ENCODE measurements at regions not wholly inside any gene's neighbourhood (a gene's known extent, or its start where the extent isn't known, plus 50 kb on each side); places are given as distances from the start of the nearest gene placed in this dataset.

- TF ChIP-seq CTCF (conservative IDR thresholded peaks at IDR 0.05) (no peak), EZH2 (IDR thresholded peaks at IDR 0.05; ENCODE audit: low read depth) (no peak)
Measured at GRCh38 chr20:53831228-53831627, 237.6 kb upstream of the ZNF217 start.
